ENCODE measurements at regions not wholly inside any gene's neighbourhood (a gene's known extent, or its start where the extent isn't known, plus 50 kb on each side); places are given as distances from the start of the nearest gene placed in this dataset.
"Not testable (repeated sequence)": the region's sequence is repeated elsewhere in the genome, so short reads cannot be mapped to it uniquely, and the experiment has no call there.

DNA sequence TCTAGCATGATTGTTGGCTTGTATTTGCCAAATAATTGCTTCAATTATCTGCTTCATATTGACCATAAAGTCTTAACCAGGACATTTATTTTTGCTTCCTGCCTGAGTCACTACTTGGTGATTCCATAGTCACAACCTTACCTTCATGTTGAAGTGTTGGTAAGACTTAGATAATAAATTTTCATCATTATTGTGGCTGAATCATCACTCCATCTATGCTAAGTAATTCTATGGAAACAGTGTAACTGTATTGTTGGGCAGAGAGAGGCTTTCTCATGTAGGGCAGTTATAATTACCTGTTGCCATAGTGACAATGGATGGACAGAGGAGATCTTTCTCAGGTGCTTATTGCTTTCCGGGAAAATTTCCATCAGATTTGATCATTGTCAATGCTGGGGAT is 330.7 kb upstream of the LRRC3B start:
- no peak for DNase-seq

DNA sequence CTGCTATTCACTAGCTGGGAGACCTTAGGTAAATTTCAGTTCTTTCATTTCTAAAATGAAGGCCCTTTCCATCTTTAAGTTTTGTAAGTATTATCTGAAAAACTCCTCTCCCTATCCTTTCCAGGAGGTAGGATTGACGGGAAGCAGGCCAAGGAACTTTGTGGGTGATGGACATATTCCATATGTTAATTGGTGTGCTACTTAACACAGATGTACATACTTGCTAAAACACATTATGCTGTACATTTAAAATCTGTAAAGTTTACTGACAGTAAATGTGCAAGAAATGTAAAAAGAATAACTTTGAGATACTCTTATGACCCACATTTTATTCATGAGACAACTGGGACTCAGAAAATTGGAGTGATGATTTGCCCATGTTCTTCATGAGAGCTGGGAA is 329.8 kb upstream of the LRRC3B start:
- DNase-seq, result no peak

DNA sequence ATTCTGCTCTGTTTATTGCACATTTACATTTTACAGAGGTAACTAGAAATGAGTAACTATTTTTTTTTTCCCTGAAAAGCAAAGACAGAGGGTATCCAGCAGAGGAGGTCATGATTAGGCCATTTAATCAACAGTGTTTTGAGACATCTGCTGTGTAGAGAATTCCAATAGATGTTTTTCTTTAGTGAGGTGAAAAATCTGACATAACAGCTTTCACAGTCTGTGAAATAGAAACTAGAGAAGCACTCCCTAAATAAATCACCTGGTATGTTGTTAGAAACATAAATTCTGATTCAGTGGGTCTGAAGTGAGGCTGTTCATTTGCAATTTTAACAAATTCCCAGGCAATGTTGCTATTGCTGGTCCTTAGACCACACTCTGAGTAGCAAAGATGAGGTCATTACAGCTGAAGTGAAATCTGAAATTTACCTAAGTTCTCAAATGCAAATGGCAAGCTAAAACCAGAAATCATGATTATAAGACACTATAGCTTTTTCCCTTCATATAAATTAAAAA is 329.2 kb upstream of the LRRC3B start:
- no peak for DNase-seq

DNA sequence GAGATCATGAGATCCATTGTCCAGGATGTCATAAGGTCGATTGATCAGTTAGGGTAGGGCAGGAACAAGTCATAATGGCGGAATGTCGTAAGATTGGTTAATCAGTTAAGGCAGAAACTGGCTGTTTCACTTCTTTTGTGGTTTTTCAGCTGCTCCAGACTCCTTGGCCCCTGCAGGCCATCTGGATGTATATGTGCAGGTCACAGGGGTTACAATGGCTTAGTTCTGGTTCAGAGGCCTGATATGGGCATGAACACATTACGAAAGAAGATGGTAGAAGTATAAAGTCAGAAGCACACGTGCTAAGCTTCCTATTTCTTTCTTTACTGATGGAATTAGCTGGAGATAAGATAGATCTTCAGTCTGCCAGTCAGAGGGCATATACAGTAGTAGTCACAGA is 315.4 kb upstream of the LRRC3B start:
- no peak for DNase-seq

DNA sequence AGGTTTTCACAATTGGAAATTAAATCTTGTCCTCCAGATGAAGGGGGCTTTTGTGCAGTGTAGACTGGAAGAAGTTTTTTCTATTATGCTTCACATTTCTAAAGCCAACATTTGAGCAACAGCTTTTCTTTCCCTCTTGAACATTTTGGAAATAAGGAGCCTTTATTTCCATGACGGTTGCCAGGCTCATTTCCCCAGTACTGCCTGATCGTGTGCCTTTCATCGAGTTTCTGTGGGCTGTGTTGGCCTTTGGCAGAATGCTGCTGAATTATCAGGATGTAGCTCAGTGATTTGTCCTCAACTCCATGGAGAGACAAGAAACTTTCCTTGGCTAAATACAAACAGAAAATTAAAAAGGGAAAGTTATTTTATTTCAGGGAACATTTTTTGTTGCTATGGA is 314.8 kb upstream of the LRRC3B start:
- DNase-seq, result no peak

DNA sequence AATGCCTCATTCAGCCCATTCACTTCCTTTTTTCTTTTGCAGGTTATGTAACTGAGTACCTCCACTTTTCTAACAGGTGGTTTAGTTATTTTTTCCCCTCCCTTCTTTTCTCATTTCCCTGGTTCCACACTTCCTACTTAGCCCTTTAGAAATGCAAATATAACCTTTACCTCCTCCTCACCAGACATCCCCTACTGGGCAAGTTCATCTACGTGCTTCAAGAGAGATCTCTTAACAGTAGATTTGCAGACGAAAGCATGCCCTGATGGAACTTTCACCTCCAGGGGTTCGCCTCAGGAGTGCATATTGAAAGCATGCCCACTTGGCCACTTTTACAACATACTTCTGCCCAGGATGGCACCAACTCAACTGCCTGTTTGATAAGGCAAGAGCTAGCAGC is 314.1 kb upstream of the LRRC3B start:
- no peak for DNase-seq

DNA sequence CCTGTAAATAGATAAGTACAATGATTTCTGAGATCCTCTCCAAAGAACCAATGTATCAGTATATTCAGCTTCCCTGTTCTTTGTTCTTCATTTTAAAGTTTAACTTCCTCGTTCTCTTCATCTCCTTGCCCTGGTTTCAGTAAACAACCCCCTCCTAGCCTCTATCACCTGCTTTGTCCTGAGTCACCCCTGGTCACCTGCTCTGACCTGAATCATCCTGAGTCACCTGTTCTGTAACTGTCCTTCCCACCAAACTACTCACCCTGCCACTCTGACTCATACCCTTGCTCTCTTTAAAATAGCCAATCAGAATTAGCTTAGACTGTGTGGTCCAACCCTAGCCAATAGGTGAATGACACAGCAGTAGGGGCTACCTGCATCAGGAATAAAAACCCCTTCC is 313.0 kb upstream of the LRRC3B start:
- DNase-seq, result not testable (repeated sequence)

DNA sequence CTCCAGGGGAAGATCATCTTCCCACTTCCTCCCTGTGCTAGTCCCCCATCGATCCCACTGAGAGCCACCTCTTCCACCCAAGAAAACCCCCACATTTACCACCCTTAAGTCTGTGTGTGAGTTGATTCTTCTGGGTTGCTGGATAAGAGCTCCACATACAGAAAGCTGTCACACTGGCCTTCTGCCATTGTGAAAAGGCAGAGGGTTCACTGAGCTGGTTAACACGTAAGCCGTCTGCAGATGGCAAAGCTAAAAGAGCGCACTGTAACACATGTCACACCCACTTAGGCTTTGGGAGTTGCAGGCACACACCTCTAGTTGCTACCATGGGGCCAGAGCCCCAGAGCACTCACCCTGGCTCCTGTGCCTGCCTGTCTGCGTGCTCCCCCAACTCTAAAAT is 309.8 kb upstream of the LRRC3B start:
- no peak for DNase-seq

DNA sequence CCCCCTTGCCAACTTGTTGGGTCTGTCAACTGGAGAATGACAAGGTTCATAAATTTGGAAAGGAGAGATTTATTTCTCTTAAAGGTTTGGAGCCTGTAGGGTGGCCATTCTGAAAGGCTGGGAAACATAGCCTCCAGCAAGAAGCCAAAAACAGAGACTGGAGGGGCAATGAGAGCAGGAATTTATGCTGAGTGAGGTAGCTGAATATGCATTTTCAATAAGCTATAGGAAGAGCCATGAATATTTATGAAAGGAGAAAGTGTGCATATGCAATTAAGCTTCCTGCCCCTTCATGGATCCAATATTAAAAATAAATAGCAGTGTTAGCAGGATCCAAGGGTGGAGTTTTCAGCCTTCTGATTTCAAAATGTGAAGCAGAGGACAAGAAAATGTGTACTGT is 306.1 kb upstream of the LRRC3B start:
- no peak for DNase-seq

DNA sequence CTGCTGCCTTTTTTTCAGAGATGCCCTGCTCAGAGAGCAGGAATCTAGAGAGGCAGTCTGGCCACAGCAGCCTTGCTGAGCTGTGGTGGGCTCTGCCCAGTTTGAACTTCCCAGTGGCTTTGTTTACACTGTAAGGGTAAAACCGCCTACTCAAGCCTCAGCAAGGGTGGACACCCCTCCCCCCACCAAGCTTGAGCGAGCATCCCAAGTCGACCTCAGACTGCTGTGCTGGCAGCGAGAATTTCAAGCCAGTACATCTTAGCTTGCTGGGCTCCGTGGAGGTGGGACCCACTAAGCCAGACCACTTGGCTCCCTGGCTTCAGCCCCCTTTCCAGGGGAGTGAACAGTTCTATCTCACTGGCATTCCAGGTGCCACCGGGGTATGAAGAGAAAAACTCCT is 298.8 kb upstream of the LRRC3B start:
- not testable (repeated sequence) for DNase-seq

DNA sequence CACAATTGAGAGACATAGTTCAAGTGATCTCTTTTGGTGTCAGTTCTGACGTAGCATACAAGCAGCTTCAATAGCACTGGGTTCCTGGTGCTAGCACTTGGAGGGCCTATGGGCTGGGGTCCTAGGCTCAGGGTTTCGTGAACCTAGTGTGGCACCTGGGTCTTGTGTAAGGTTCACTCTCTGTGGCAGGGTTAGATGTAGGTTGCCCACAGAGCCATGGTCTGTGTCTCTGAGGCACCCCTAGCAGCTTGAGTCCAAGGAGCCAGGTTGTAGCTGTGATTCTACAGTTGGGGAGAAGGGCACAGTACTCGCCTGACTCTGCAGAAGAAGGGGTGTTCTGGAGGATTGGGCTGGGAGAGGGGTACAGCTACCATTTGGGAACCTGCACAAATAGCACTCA is 282.6 kb upstream of the LRRC3B start:
- no peak for DNase-seq

DNA sequence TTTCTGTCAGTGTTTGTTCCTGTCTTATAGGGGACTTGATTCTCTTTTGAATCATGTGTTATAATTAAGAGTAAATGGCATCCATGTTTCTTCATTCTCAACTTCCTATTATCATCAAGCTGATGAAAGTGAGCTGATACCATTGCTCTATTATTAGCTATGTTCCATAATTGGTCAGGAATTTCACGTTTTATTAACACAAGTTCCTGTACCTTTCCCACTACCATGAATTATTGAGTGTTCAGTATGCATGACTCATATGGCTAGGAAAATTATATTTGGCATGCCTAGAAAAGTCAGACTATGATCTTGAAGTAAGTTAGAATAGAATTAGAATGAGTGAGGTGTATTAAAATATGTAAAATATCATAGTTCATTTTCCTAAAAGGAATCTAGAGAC is 278.9 kb upstream of the LRRC3B start:
- no peak for DNase-seq

DNA sequence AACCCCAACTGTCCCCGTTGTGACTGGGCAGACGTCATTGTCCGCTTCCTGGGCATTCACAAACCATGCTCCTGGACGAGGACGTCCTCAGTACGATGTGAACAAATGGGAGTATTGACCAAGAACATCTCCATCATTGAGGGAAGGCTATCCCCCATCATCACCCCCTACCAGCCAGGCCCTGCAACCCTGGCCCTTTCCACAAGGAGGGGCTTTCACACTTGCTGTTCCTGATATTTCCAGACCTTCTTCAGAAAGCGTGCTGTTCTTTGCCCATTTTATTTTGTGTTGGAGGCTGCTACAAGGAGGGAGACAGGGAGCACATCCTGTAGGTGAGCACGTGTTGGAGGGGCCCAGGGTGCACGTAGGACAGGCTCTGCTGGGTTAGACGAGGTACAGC is 277.0 kb upstream of the LRRC3B start:
- no peak for DNase-seq

DNA sequence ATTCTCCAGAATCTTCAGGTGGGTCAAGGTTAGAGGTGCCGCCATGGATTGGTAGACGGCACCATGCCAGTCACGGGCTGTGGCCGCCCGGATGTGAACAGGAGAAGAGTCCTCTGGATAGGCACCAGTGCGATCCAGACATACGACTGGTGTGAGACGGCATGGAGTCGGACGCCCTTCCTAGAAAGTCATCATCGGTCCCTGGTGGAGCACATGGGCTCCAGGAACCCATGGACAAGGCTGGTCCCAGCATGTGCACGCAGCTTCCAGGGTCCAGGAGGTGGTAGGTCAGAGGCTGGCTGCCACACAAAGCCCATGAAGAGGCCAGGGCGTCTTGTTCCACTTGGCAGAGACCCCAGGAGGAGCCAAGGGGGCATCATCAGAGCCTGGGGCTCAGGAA is 276.1 kb upstream of the LRRC3B start:
- no peak for DNase-seq

DNA sequence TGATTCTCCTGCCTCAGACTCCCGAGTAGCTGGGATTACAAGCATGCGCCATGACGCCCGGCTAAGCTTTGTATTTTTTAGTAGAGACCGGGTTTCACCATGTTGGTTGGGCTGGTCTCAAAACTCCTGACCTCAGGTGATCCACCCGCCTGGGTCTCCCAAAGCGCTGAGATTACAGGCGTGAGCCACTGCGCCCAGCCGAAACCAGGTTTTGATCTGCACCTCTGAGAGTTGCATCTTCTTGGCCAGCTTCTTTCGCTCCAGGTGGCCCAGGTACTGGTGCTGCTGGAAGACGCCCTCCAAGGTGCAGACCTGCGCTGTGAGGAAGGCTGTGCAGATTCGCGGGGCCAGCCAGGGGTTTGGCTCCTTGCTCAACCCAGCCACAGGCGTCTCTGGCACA is 275.4 kb upstream of the LRRC3B start:
- no peak for DNase-seq

DNA sequence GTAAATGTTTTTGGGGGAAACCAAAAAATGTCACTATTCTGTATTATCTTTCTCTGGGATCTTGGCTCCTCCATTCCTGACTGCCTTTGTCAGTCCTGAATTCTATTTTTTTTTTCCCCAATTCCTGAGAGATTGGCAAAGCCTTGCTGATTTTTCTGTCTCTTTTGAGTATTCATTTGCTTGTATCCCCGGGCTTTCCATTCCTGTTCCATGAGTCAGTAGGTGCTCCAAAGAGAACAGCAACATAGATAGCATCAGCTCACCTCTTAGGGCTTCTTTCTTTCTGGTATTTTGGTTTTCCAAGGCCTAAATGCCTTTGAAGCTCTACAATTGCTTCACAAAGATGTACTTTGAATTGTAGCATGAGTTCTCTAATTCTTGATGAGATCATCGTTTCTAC is 271.7 kb upstream of the LRRC3B start:
- DNase-seq, result no peak

DNA sequence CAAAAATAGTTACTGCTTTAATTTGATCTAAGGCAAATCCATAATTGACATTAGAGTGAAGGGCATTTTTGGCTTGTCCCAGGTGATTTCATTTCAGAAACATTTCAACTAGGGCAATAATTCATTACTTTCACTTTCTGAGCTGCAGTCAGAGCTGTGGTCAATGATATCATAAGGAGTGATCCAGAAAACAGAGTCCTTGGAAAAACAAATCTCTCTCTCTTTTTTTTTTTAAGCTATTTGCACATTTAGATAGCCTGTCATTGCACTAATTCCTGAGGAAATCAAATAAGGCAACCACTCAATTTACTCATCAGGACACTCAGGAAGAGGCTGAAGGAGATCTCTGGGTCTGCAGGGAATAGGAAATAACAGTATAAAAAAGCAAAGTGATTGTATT is 269.5 kb upstream of the LRRC3B start:
- DNase-seq, result no peak

DNA sequence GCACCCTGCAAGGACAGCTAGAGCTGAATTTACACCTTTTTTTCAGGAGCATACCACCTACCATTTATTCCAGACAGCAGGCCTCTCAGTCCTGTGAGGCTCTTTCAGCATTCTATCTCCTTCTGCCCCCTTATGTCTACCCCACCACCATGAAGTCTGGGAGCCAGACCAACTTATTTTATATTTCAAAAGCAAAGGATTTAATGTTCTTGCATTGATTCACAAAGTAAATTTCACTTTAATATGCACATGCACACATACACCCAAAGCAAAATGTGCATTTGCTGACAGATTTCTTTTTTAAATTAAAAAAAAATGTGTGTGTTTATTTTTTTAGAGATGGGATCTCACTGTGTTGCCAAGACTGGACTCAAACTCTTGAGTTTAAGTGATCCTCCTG is 264.2 kb upstream of the LRRC3B start:
- no peak for DNase-seq

DNA sequence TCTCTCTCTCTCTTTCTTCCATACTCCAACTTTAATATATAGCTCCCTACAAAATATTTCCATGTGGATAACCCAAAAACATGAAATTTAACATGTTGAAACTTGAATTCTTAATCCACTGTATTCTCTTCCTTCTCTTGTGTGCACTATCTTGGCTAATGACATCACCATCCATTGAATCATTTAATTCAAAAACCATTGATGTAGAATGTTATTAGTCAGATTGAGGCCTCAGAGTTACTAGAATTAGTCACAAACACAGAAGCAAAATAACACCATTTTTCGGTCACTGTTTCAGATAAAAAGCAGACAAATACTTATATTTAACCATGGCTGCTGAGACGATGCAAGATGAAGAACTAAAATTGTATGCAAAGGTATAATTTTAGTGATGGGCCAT is 256.9 kb upstream of the LRRC3B start:
- DNase-seq, result no peak

DNA sequence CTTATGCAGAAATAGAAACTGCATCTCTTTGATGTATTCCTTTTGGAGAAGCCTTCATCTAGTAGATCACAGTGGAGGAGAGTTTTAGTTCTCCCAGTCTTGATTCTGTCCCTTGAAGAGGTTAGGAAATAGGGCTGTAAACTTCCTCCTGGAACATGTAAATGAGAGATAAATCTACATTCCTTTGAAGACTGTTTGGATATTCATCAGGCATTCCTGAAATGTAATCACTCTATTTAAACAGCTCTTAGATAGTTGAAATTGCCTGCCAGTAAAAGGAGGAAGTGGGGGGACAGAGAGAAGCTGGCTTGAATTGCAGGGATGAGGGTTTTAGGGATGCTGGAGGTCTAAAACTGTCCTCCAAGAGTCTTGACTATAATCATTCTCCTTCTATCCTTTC is 254.3 kb upstream of the LRRC3B start:
- DNase-seq, result no peak

DNA sequence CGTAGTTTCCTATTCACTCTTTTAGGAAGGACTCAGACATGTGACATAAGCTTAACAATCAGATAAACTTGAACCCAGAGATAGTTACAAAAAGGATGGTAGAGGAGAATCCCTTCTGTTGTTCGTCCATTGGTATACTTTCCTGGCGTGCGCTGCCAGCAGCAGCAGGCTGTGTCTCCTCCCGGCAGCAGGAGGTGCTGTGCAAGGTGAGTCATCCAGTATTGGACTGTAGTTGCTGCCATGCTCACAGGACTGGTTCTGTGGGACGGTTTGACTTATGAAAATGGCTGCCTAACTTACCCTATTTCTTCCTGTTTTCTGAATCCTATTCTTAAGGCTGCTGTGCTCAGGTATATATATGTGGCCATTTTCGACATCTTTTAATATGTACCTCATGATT is 253.4 kb upstream of the LRRC3B start:
- no peak for DNase-seq

DNA sequence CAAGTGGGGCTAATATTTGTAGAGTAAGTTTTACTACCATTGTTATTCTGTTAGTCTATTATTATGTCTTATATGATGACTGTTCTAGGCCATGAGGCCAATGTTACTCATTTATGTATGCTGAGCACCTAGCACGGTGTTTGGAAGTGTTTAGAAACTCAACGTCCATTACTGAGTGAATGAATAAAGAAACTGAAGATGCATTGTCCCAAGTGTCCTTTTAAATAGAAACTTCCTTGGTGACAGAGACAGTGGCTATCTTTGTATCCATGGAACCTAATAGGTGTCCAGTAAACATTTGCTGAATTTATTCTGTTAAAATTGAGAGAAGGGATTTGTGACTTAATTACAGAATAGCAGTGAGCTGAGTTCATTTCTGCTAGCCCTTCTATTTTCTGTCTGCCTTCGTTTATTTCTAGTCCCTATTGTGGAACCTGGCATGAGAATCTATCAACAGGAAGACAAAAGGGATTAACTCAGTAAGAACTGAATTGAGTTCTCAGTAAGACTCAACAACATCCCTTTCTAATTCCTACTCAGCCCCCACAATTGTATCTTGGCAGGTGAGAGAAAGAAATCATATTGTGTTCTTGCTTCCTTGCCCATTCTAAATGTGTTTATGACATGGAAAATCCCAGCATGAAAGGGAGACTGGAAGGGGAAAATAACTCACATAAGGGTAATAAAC is 246.6 kb upstream of the LRRC3B start:
- DNase-seq, result no peak

DNA sequence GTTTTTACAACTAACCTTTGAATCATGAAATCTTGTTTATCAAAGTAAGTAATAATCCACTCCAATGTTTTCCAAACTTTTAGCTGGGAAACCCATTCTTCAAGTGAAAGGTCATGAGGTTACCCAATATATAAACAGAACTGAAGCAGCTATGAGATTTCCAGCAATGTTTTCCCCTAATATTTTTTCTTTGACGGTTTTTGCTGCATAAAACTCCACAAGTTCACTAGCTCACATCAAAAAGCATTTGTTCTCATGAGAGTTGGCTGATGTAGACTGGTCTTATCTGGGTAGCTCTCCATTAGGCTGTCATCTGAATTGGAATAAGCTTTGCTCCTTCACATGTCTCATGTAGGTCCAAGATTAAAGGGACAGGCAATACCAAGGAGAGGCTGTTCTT is 241.2 kb upstream of the LRRC3B start:
- no peak for DNase-seq

DNA sequence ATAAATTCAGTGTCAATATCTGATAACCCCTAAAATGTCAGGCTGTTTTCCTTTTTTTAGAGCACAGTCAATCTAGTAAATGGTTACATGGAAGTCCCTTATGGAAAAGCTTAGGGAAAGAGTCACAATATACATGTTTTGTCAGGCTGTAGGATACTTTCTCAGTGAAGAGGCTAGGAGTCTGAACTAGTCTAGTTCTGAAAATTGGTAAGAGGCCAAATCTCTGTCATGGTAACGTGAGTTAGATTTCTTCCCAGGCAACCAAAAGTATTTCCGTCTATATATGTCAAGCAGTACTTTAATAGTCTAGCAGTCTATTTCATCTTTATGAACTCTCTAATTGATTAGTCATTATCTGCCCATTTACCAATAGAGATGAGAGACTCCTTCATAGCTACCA is 215.9 kb upstream of the LRRC3B start:
- DNase-seq, result no peak

DNA sequence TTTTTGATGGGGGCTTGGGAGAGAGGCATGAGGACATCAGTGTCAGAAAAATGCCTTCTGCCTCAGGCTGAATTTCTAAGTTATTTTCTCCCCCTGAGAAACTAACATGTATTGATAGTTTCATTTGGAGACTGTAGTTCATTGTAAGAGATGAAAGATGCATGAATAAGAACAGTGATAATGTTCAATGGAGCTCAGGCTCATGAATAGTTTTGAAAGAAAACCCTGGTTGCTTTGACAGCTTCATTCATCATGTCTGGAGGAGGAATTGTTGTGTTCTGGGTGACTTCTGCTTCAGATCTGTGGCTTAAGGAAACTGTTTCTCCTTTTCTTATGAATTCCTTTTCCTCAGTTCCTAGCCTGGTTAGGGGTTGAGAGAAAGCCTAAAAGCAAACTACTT is 204.0 kb upstream of the LRRC3B start:
- DNase-seq, result no peak

DNA sequence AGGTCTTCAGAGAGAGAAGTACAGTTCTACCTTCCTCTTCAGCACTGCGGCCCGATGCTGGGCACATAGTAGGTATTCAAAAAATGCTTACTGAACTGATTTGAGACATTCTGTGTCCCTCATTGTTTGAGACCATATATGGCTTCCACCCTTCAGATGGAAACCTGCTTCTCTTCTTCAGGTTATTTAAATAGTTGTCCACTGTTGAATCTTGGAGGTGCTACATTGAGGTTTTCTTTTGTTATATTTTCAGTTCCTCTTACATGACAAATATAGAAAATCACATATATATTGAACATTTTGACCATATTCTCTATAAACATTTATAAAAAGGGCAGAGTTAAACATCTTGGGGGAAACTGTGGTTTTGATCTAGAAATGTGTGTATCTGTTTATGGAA is 200.2 kb upstream of the LRRC3B start:
- DNase-seq, result no peak
